K562 (cell line): ENCODE measurements at regions not wholly inside any gene's neighbourhood (a gene's known extent, or its start where the extent isn't known, plus 50 kb on each side); places are given as distances from the start of the nearest gene placed in this dataset.

ENCODE experiments used
- CTCF ChIP-seq, 3 experiments: IDR thresholded peaks in 2 of 3; conservative IDR thresholded peaks in 1 of 3; 2 replicates each; pipeline ENCODE4 v1.5.1; 2011 to 2012; ENCODE audit warnings: low read length in 3 of 3, mild to moderate bottlenecking in 3 of 3, control low read depth in 2 of 3, improper control_type of control experiment in 1 of 3, inconsistent platforms in 1 of 3, low read depth in 1 of 3, mixed read lengths in 1 of 3, moderate library complexity in 1 of 3; ENCODE audit not compliant: insufficient read depth in 2 of 3
- E2F1 ChIP-seq: sonication (generic); formaldehyde crosslinking; IDR thresholded peaks from 2 replicates; pipeline ENCODE4 v1.8.1; 2023; ENCODE audit warnings: mild to moderate bottlenecking, missing genetic modification reagents, moderate library complexity
- E2F5 ChIP-seq: sonication (generic); formaldehyde crosslinking; IDR thresholded peaks from 2 replicates; pipeline ENCODE4 v1.8.0; 2022; ENCODE audit warnings: mild to moderate bottlenecking, missing genetic modification reagents
- EWSR1 ChIP-seq: fragments of 450-650 bp; IDR thresholded peaks from 2 replicates; pipeline ENCODE4 v1.6.1; 2018; ENCODE audit warnings: borderline replicate concordance, mild to moderate bottlenecking, low read depth, moderate library complexity; ENCODE audit not compliant: partially characterized antibody
- HMGXB4 ChIP-seq: sonication (generic); formaldehyde crosslinking; IDR thresholded peaks from 2 replicates; pipeline ENCODE4 v1.8.1; 2023; ENCODE audit warnings: mild to moderate bottlenecking, missing genetic modification reagents
- MAX ChIP-seq: sonication (generic); formaldehyde crosslinking; IDR thresholded peaks from 2 replicates; pipeline ENCODE4 v1.9.0; 2022; ENCODE audit warnings: mild to moderate bottlenecking, missing genetic modification reagents
- NFYB ChIP-seq: IDR thresholded peaks from 2 replicates; pipeline ENCODE4 v1.6.1; 2011; ENCODE audit warnings: mild to moderate bottlenecking, moderate library complexity; ENCODE audit not compliant: insufficient read length; ENCODE audit errors: extremely low read depth
- RBM22 ChIP-seq: fragments of 200-400 bp; formaldehyde crosslinking; IDR thresholded peaks from 2 replicates; pipeline ENCODE4 v1.6.1; 2018; ENCODE audit warnings: low read length, low read depth; ENCODE audit not compliant: poor library complexity, severe bottlenecking
- ZBTB43 ChIP-seq: sonication (generic); formaldehyde crosslinking; IDR thresholded peaks from 2 replicates; pipeline ENCODE4 v1.8.0; 2023; ENCODE audit warnings: mild to moderate bottlenecking, missing genetic modification reagents
- ZNF263 ChIP-seq: sonication (generic); formaldehyde crosslinking; IDR thresholded peaks from 2 replicates; pipeline ENCODE4 v1.8.0; 2022; ENCODE audit warnings: mild to moderate bottlenecking, missing genetic modification reagents, borderline replicate concordance

GRCh38 chr2:240252872-240253511 is 112.5 kb upstream of the OTOS start:
- TF ChIP-seq CTCF (IDR thresholded peaks at IDR 0.05 in 2 of 3, conservative IDR thresholded peaks at IDR 0.05 in 1 of 3; ENCODE audit: insufficient read depth in 2 of 3, low read depth in 1 of 3, low read length in 3 of 3): no peak
- TF ChIP-seq E2F1: no peak
- no peak for TF ChIP-seq RBM22
- TF ChIP-seq NFYB: no peak
- TF ChIP-seq EWSR1: no peak
- TF ChIP-seq E2F5 (CRISPR knock-in tag): no peak
- TF ChIP-seq MAX (CRISPR knock-in tag): no peak
- TF ChIP-seq ZNF263 (CRISPR knock-in tag): no peak
- no peak for TF ChIP-seq HMGXB4 (CRISPR knock-in tag)
- no peak for TF ChIP-seq ZBTB43 (CRISPR knock-in tag)
